HuH-7 (cell line): ENCODE measurements at regions not wholly inside any gene's neighbourhood (a gene's known extent, or its start where the extent isn't known, plus 50 kb on each side); places are given as distances from the start of the nearest gene placed in this dataset.
A peak's percentile ranks its signal among the peaks of the same experiment; 100 is the strongest.
"Not testable (repeated sequence)": the region's sequence is repeated elsewhere in the genome, so short reads cannot be mapped to it uniquely, and the experiment has no call there.

Experiments
- DNase-seq: peaks from one replicate; pipeline ENCODE4 v3.0.0; 2011; ENCODE audit warnings: low spot score

DNA sequence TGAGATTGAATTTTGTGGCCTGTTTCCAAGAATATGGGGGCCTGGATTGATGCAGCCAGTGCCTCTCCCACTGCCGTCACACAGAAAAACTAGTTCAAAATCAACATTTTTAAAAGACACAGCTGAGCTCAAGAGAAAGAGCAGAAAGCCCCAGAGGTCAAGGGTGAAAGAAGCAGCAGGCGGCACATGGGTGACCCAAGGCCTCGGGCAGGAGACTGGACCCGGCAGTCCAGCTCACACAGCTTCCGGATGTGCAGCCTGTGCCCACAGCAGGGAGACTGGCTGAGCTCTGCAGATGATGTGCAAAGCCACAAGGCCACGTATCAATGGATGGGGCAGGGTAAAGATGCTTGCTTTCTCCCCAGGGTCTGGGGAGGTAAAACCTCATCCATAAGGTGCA is 50.4 kb upstream of the RNF32 start:
- no peak for DNase-seq

DNA sequence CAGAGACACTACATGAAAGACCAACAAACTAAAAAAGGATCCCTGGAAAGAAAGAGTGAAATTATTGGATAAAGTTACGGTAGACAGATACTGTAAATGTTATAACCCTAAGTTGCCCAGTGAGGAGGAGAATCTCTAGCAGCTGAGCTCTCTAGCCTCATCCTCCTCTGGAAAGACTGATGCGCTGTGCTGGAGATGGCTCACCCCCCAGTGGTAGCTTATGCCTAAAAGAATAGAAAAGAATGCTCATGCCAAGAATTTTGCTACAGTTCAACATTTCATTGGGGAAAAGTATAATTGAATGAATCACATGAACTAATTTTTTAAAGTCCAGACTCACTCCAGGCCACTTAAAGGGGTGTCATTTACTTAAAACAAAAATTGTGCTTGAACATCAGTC is 50.8 kb upstream of the RNF32 start:
- no peak for DNase-seq

DNA sequence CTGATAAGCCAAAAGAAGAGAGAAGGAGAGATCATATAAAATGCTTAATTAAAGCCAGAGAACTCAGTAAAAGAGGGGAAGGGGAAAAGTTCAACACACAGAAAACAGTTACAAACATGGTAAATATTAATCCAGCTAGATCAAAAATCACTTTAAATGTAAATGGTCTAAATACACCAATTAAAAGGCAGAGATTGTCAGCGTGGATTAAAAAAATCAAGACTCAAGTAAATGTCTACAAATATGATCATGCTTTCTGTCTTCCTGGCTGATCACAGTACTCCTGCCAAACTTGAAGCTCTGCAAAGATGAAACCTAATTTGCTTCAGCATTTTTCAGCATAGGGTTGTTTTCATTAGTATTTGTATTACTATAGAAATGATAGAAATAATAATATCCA is 54.6 kb upstream of the RNF32 start:
- no peak for DNase-seq

DNA sequence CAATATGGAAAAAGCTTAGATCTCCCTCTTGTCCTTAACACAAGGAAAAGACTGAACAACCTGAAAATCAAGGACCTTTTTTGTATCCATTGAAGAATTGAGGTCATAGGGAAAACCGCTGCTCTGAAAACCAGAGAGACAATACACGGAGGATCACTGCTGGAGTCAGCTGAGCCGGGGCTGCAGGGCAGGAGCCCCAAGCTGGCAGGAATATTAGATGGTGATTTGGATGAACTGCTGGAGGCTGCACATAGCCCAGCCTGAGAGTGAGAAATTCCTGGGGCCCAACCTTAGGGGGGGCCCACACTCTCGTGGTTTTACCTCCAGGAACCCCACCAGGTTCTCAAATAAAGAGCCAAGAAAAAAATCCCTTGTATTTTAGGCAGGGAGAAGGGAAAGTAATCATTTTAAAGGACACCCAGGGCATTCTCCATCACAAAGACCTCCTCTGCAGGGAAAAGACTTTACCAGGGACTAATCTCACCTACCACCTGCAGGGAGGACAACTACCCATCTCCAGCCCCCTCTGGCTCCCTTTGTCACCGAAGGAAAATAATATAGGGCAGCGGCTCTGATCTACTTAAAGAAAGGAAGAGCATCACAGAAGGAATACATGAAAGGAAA is 55.4 kb upstream of the RNF32 start:
- DNase-seq, result no peak

DNA sequence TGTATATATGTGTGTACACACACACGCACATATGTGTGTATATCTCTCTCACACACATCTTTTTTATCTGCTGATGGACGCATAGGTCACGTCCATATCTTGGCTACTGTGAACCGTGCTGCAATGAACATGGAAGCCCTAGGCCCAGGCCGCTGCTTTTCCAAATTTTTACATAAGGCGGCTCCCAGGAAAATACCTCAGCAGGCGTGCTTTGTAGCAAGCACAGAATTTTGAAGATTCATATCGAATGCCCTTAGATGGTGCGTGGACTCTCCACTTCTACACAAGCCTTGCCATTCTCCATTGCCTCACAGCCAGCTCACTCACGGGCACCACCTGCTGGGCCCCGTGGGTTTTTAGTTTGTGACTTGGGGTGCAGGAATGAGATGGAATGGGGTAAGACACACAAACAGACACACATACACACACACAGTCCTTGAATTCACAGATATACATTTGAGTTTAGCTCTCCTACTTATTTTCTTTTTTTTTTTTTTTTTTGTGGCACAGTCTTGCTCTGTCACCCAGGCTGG is 57.9 kb upstream of the RNF32 start:
- no peak for DNase-seq

DNA sequence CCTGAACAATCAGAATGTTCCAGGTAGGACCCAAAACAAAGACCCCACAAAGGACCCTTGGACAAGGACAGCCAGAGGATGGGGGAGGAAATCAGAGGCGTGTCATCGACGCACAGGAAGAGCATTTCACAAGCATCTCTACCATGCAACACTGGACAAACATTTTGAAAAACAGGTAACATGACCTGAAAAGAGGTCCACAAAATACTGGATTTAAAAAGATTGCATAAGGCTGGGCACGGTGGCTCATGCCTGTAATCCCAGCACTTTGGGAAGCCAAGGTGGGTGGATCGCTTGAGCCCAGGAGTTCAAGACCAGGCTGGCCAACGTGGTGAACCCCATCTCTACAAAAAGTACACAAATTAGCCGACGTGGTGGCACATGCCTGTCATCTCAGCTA is 60.5 kb upstream of the RNF32 start:
- no peak for DNase-seq

DNA sequence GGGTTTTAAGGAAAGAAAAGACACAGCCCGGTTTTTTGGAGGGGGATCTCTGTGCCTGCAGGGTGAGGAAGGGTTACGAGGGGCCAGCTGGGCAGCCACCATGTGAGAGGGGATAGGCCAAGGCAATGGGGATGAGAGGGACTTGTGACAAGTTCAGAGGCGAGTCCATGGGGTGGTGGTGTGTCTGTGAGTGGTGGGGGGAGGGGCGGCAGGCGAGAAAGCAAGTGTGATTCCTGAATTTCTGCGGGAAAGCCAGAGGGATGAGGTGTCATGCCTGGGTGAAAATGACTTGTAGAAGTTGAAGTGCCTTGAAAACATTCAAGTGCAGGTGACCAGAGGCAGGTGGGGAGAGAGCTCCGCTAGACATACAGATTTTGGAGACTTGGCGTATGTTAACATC is 61.0 kb upstream of the RNF32 start:
- DNase-seq, result no peak

DNA sequence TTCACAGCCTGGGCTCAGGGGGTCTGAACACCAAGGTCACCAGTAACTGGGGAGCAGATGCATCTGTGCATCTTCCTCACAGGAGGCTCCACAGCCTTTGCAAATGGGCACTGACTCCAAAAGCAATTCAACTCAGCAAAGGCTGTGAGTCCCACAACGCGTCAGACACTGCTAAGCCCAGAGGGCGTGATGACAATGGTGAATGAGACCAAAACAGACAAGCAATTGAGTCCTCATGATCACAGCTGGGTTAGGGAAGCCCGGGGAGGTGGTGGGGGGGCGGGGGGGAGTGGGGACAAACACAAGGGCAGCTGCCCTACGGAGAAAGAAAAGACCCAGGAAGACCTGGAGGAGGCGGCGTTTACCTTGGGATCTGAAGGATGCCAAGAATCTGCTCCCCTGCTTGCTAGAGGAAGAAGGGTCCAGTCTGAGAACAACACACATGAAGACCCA is 61.6 kb upstream of the RNF32 start:
- DNase-seq, result no peak

DNA sequence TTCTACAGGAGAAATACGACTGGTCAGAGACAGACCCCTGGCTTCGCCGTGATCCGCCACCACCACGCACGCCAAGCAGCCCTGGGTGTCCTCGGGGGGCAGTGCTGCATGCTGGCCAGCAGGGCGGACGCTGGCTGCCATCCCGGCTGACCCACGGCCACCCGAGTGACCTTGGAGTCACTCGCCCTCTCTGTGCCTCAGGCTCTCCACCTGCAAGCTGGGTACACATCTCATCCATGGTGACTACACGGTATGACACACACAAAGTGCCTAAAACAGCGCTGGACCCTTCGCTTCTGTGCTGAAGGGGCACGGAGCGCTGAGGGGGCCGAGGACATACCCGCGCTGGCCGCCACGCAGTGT is 62.0 kb upstream of the RNF32 start:
- DNase-seq, result no peak

DNA sequence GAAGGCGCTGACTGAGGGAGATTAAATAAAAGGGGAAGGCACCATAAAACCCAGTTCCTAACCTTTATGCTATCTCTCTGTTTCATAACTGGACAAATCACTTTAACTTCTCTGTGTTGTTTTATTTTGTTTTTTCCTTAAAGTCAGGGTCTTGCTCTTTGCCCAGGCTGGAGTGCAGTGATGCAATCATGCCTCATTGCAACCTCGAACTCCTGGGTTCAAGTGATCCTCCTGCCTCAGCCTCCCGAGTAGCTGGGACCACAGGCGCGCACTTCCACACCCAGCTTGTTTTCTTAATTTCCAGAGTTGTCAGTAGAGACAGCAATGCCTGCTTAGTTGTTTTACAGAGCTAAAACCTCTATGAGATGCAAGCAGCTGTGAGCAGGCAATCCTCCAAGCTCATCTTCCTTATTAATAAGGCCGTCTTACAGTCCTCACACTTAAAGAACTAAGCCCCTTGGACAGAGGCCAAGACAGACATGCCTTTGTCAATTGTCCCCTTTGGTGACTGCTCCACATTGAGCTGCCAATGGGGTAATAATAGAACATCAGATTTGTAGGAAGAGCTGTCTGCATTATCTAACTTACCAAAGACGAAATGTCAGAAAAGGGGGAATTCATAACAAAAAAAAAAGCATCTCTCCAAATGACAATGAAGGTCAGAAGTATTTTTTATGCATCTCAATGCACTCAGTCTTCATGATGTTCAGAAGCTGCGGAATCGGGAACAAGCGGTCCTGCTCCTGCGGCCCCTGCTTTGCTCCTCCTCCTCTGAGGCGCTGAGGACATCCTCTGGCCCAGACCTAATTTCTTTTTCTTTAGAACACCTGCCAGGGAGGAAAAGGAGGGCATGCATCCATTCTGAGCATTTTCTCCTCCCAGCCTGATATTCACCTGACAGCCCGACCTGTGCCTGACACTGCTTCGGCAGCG is 62.7 kb upstream of the RNF32 start:
- DNase-seq, result no peak

DNA sequence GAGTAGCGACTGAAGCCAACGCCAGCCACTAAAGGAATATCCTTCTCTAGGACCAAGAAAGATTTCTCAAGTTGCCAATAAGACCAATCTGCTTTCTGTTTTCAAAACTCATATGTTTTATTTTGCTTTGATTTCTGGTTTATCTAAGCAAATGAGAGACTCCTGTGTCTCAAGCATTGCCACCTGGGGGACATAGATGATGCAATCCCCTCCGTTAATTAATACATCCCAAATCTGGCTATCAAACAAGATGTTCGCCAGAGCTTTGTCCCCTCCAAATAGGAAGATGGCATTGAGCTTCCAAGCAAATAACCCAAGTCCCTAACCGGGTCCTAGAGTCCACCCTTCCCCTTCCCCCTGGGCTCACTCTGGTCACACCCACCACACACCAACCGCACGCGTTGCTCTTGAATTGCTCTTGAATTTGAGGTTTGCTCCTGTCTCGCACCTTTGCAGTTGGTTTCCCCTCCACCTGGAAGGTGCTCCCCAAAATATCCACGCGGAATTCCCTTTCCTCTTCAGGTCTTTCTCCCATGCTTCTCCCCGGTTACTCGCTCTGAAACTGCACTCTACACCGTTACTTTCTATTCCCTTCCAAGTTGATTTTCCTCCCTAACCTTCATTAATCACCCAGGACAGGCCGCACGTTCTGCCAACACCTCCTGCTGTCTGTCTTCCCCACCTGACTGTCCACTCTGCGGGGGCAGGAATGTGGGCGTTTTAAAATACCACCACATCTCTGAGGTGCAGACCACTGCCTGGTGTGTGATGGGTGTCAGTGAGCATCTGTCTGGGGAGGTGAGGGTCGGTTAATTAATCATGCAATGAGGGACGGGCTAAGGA is 64.1 kb upstream of the RNF32 start:
- DNase-seq, result no peak

DNA sequence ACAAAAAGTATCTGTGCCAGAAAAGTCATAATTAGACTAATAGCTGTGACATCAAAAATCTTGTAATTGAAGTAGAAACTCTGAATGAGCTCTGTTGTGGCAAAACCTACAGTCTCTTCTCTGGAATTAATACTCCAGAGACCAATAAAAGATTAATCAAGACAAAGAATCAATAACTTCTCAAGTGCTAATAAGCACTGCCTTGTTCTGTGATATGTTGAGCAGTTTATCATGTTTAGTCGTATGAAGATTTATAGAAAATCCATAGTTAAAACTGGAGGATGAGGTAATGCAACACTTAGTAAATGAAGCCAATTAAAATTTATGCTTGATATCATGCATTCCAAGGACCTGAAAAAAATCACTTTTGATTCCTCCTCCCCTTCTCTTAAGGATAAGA is 72.3 kb upstream of the RNF32 start:
- DNase-seq, result no peak

DNA sequence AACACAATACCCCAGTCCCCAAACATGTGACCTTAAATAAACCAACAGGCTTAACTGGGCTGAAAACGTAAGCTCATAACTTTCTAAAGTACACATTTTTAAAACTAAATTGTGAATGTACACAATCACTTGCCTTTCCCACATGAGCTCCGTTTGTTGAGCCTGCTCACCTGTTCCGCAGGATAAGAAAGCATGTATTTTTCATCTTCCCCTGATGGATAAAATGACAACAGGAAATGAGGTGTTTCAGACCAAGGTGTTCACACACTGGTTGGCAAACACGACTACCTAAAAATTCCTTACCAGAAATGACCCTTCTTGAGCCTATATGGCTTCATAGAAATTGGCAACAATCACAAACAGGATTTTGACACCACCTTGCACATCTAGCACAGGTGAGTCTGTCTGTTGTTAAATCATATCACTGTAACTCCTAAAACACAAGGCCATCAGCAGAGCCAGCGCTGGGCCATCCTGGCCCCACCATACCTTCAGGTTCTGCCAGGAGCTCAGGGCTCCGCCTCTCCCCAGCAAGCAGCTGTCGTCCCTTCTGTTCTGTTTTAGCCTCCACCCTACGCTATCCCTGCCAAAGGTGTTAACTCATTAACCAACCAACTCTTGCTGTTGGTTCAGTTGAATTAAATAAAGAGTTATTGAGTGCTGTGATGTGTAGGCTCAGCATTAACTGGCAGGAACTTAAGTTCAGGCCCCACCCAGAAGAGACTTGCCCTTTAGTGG is 73.6 kb upstream of the RNF32 start:
- DNase-seq, result no peak

DNA sequence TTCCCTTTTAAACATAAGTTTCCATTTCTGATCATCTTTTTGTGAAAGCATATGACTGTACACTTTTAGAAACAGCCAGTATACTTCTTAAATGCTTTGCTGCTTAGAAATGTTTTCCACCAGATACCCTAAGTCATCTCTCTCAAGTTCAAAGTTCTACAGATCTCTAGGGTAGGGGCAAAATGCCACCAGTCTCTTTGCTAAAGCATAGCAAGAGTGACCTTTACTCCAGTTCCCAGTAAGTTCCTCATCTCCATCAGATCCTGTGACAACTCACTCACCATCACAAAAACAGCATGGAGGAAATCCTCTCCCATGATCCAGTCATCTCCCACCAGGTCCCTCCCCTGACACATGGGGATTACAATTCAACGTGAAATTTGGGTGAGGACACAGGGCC is 75.6 kb upstream of the RNF32 start:
- DNase-seq, result not testable (repeated sequence)

DNA sequence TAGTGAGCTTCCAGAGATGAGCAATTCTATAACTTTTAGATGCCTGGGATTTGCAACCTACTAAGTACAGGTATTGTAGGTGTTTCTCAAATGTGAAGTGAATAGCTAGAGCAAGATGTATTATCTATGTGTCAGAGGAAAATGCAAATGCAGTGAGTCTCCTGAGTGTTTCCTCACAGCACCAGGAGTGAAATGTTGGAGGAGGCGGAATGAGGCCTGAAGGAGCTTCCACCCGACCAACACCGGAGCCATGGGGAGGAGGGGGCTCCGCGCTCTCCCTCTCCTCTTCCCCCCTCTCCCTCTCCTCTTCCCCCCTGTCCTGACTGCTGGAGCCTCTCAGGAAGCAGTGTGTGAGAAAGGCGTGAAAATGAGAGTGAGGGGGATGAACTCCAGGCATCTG is 79.9 kb upstream of the RNF32 start:
- no peak for DNase-seq

DNA sequence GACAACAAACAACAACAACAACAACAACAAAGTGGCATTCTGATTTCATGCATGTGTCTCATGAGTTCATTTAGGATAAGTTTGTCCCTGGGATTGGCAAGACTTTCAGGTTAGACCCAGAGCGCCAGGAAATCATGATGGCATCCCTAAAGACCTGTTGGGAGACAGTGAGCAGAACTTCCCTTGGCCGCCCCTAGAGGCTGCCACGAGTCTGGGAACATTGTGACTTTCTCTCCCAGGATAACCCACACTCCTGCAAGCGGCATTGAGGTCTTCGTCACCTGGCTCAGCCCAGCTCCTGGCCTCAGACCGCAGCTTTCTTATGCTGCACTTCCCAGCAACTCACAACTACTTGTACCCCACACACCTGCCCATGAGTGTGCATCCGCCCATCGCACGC is 80.5 kb upstream of the RNF32 start:
- DNase-seq, result peak; percentile 70

DNA sequence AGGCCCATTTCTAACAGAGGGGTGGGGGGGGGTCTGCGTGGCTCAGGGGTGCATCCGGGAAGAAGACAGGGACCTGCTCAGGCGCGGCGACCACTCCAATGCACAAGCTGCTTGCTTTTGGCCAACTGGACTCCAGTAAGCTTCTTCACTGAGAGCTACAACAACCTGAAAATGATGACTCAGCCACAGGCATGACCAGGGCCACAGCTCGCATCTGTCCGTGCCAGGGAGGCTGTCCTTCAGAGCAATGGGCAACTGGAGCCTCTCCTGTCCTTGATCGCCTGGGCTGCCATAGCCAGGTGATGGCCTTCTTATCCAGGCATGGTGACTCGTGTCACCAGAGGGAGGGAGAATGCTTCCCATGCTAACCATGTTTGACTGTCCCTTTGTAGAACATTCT is 81.6 kb upstream of the RNF32 start:
- no peak for DNase-seq

DNA sequence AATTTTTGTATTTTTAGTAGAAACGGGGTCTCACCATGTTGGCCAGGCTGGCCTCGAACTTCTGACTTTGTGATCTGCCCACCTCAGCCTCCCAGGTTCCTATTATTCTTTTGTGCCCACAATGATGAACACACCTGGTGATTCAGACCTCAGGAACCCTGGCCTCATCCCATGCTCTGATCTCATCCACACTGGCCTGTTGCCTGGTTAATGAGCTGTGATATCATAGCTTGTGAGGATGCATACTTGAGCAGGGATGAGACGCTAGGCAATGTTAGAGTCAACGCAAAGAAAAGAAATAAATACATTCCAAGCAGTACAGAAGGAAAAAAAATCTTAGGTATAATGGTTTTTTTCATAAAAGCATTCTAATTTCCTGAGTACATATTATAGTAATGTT is 82.4 kb upstream of the RNF32 start:
- DNase-seq, result no peak

DNA sequence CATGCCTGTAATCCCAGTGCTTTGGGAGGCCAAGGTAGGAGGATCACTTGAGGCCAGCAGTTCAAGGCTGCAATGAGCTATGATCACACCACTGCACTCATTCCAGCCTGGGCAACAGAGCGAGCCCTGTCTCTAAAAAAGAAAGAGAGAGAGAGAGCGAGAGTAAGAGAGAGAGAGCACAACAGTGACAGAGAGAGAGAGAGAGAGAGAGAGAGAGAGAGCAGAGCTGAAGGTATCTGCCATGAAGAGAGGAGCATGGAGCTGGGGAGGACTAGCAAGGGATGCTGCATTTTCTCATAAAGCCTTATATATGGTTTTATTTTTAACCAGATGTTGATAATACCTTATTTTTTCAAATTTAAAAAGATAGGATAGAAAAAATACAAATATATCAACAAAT is 84.5 kb upstream of the RNF32 start:
- no peak for DNase-seq

DNA sequence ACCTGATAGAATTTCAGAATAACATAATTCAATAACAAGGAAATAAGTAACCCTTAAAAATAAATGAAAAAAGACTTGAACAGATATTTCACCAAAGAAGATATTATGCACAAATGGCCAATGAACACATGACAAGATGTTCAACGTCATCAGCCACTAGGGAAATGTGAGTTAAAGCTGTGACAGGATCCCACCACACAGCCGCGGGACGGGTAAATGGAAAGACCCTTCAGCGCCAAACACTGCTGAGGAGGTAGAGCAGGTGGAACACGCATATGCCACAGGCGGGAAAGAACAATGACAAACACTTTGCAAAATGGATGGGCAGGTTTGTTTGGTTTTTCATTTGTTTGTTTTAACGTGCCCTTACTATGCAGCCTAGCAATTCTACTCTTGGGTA is 86.1 kb upstream of the RNF32 start:
- DNase-seq, result no peak

DNA sequence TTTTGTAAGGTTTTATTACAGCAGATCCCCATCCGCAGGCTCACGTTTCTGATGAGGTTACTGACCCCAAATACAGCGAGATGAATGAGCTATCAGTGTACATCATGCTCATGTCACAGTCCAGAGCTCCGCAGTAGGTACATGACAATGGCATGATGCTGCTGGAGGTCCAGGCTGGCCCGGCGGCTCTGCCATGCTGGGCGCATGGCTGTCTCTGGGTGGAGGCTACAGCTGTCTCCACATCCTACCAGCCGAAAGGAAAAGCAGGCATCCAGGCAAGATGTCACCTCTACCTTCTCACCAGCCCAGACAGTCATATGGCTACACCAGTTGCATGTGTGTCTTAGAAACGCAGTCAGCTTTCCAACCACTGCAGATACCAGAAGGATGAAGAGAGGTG is 90.9 kb upstream of the RNF32 start:
- DNase-seq, result no peak
